ENCODE measurements at regions not wholly inside any gene's neighbourhood (a gene's known extent, or its start where the extent isn't known, plus 50 kb on each side); places are given as distances from the start of the nearest gene placed in this dataset.

- no peaks in the 10 kb centered on the region for H3K79me2 ChIP-seq (ENCODE audit: low read depth)
- ChIA-PET POLR2A (ENCODE audit: unreplicated experiment) (no interaction called here), CTCF (interaction anchor here (0.6 kb wide), 2 partner anchors 204 to 449 kb away, joined by 3 to 4 read pairs; no protein-coding TSS in a partner anchor)
- BruUV-seq (replicated peaks): no TSS peak
- H3K4me1 ChIP-seq (replicated peaks; ENCODE audit: insufficient read depth): no peaks in the 10 kb centered on the region
- no peaks in the 10 kb centered on the region for H4K20me1 ChIP-seq (ENCODE audit: insufficient read depth)
- no peaks in the 10 kb centered on the region for H3K36me3 ChIP-seq (ENCODE audit: low read depth)
- no peak for DNase-seq
- no peaks in the 10 kb centered on the region for H3K27me3 ChIP-seq (ENCODE audit: insufficient read depth, low read depth)
- no peak overlapping the region for H2AFZ ChIP-seq
- H3K27ac ChIP-seq: no peak overlapping the region
- H3K4me3 ChIP-seq: no peak overlapping the region
- H3F3A ChIP-seq (ENCODE audit: insufficient read depth, low read depth): no peaks in the 10 kb centered on the region
- H3K9me2 ChIP-seq (ENCODE audit: insufficient read depth): no peaks in the 10 kb centered on the region
- H3K4me2 ChIP-seq: no peak overlapping the region
- intact Hi-C loops (cut with micrococcal nuclease; ENCODE audit: unreplicated experiment): no loop called here
- no peaks in the 10 kb centered on the region for H3K9me3 ChIP-seq (ENCODE audit: insufficient read depth, low read depth)
- TF ChIP-seq CTCF (conservative IDR thresholded peaks at IDR 0.05) (no peak), EZH2 (IDR thresholded peaks at IDR 0.05; ENCODE audit: low read depth) (no peak)
These were observed 425.3 kb upstream of the BTBD3 start for GRCh38 chr20:11492386-11492785.

GRCh38 chr20:11492846-11493245, 424.8 kb upstream of the BTBD3 start:
- no peak overlapping the region for H3K4me3 ChIP-seq
- no peak overlapping the region for H3K27ac ChIP-seq
- ChIA-PET CTCF (interaction anchor here (0.6 kb wide), 2 partner anchors 204 to 449 kb away, joined by 3 to 4 read pairs; no protein-coding TSS in a partner anchor), POLR2A (ENCODE audit: unreplicated experiment) (no interaction called here)
- no peak overlapping the region for H3K4me2 ChIP-seq
- intact Hi-C loops (cut with micrococcal nuclease; ENCODE audit: unreplicated experiment): no loop called here
- H3K9me2 ChIP-seq (ENCODE audit: insufficient read depth): no peaks in the 10 kb centered on the region
- no peaks in the 10 kb centered on the region for H3K79me2 ChIP-seq (ENCODE audit: low read depth)
- TF ChIP-seq CTCF (conservative IDR thresholded peaks at IDR 0.05) (no peak), EZH2 (IDR thresholded peaks at IDR 0.05; ENCODE audit: low read depth) (no peak)
- BruUV-seq (replicated peaks): no TSS peak
- H3K27me3 ChIP-seq (ENCODE audit: insufficient read depth, low read depth): no peaks in the 10 kb centered on the region
- no peaks in the 10 kb centered on the region for H4K20me1 ChIP-seq (ENCODE audit: insufficient read depth)
- no peak overlapping the region for H2AFZ ChIP-seq
- H3K9me3 ChIP-seq (ENCODE audit: insufficient read depth, low read depth): no peaks in the 10 kb centered on the region
- H3F3A ChIP-seq (ENCODE audit: insufficient read depth, low read depth): no peaks in the 10 kb centered on the region
- no peaks in the 10 kb centered on the region for H3K4me1 ChIP-seq (replicated peaks; ENCODE audit: insufficient read depth)
- no peak for DNase-seq
- H3K36me3 ChIP-seq (ENCODE audit: low read depth): no peaks in the 10 kb centered on the region

GRCh38 chr20:11496380-11496779, 421.3 kb upstream of the BTBD3 start:
- Histone ChIP-seq H3K9me3 (ENCODE audit: insufficient read depth, low read depth) (no peaks in the 10 kb centered on the region), H3K4me1 (replicated peaks; ENCODE audit: insufficient read depth) (0 out of 2 replicates have a peak, but pooled peaks cover 4% of the 10 kb centered on the region), H2AFZ (no peak overlapping the region), H3K79me2 (ENCODE audit: low read depth) (no peaks in the 10 kb centered on the region), H3K36me3 (ENCODE audit: low read depth) (no peaks in the 10 kb centered on the region), H3K27me3 (ENCODE audit: insufficient read depth, low read depth) (no peaks in the 10 kb centered on the region), H3K9me2 (ENCODE audit: insufficient read depth) (no peaks in the 10 kb centered on the region), H3K4me3 (no peak overlapping the region), H3K4me2 (no peak overlapping the region), H3F3A (ENCODE audit: insufficient read depth, low read depth) (no peaks in the 10 kb centered on the region), H4K20me1 (ENCODE audit: insufficient read depth) (no peaks in the 10 kb centered on the region), H3K27ac (no peak overlapping the region)
- DNase-seq: peak in 1 of 2 experiments; percentile 10
- ChIA-PET CTCF (no interaction called here), POLR2A (ENCODE audit: unreplicated experiment) (no interaction called here)
- TF ChIP-seq EZH2 (IDR thresholded peaks at IDR 0.05; ENCODE audit: low read depth) (no peak), CTCF (conservative IDR thresholded peaks at IDR 0.05) (no peak)
- intact Hi-C loops (cut with micrococcal nuclease; ENCODE audit: unreplicated experiment): no loop called here
- BruUV-seq (replicated peaks): no TSS peak
